HEK293T (cell line): ENCODE measurements at regions not wholly inside any gene's neighbourhood (a gene's known extent, or its start where the extent isn't known, plus 50 kb on each side); places are given as distances from the start of the nearest gene placed in this dataset.

Source experiments
- CTCF ChIA-PET: fragments of 350-600 bp; formaldehyde crosslinking; extraction: SDS; loops from one replicate; lab custom pipeline; 2021; ENCODE audit warnings: antibody characterized with exemption, inconsistent platforms; lab: Yijun Ruan, JAX
- POLR2A ChIA-PET: fragments of 350-600 bp; formaldehyde crosslinking; extraction: SDS; loops from one replicate; lab custom pipeline; 2020; ENCODE audit warnings: antibody characterized with exemption, inconsistent platforms; lab: Yijun Ruan, JAX
- DNase-seq: peaks from one replicate; pipeline ENCODE4 v3.0.0; 2012; ENCODE audit warnings: mixed read lengths; ENCODE audit errors: extremely low spot score
- ARNT ChIP-seq: fragments of 450-650 bp; IDR thresholded peaks from 2 replicates; pipeline ENCODE4 v1.6.1; 2017; ENCODE audit warnings: mild to moderate bottlenecking
- BHLHE40 ChIP-seq: fragments of 450-650 bp; IDR thresholded peaks from 2 replicates; pipeline ENCODE4 v1.6.1; 2016; ENCODE audit warnings: mild to moderate bottlenecking, moderate library complexity, borderline replicate concordance
- CTBP1 ChIP-seq: fragments of 450-650 bp; IDR thresholded peaks from 2 replicates; pipeline ENCODE4 v1.6.1; 2016; ENCODE audit warnings: borderline replicate concordance
- ELF4 ChIP-seq: fragments of 450-650 bp; IDR thresholded peaks from 2 replicates; pipeline ENCODE4 v1.6.1; 2017; ENCODE audit warnings: antibody characterized with exemption
- FOXA1 ChIP-seq: fragments of 450-650 bp; IDR thresholded peaks from 2 replicates; pipeline ENCODE4 v1.6.1; 2016; ENCODE audit warnings: mild to moderate bottlenecking
- FOXK2 ChIP-seq: fragments of 450-650 bp; IDR thresholded peaks from 2 replicates; pipeline ENCODE4 v1.6.1; 2016; ENCODE audit warnings: mild to moderate bottlenecking
- FOXM1 ChIP-seq: fragments of 450-650 bp; IDR thresholded peaks from 2 replicates; pipeline ENCODE4 v1.6.1; 2017; ENCODE audit warnings: mild to moderate bottlenecking, borderline replicate concordance
- HDGF ChIP-seq: fragments of 450-650 bp; IDR thresholded peaks from 2 replicates; pipeline ENCODE4 v1.6.1; 2017; ENCODE audit warnings: antibody characterized with exemption, borderline replicate concordance
- L3MBTL2 ChIP-seq: fragments of 450-650 bp; conservative IDR thresholded peaks from 2 replicates; pipeline ENCODE4 v1.6.1; 2016; ENCODE audit warnings: mild to moderate bottlenecking
- LEF1 ChIP-seq: fragments of 450-650 bp; IDR thresholded peaks from 2 replicates; pipeline ENCODE4 v1.6.1; 2017; ENCODE audit warnings: mild to moderate bottlenecking, borderline replicate concordance
- NFRKB ChIP-seq: fragments of 450-650 bp; IDR thresholded peaks from 2 replicates; pipeline ENCODE4 v1.6.1; 2016; ENCODE audit warnings: mild to moderate bottlenecking, moderate library complexity
- PKNOX1 ChIP-seq: fragments of 450-650 bp; IDR thresholded peaks from 2 replicates; pipeline ENCODE4 v1.6.1; 2016
- SP1 ChIP-seq: fragments of 450-650 bp; IDR thresholded peaks from 2 replicates; pipeline ENCODE4 v1.6.1; 2017
- SUZ12 ChIP-seq: fragments of 450-650 bp; IDR thresholded peaks from 2 replicates; pipeline ENCODE4 v1.6.1; 2016; ENCODE audit warnings: mild to moderate bottlenecking
- TARDBP ChIP-seq: fragments of 450-650 bp; IDR thresholded peaks from 2 replicates; pipeline ENCODE4 v1.6.1; 2016
- ZNF384 ChIP-seq: fragments of 450-650 bp; IDR thresholded peaks from 2 replicates; pipeline ENCODE4 v1.6.1; 2016

- CTCF ChIA-PET, result no interaction called here
- TF ChIP-seq TARDBP, result no peak
- no peak for TF ChIP-seq FOXM1
- TF ChIP-seq HDGF, result no peak
- no peak for TF ChIP-seq FOXA1
- TF ChIP-seq ELF4, result no peak
- no peak for TF ChIP-seq PKNOX1
- TF ChIP-seq LEF1, result no peak
- no peak for TF ChIP-seq BHLHE40
- no peak for DNase-seq
- POLR2A ChIA-PET, result no interaction called here
Observed at GRCh38 chr3:21801631-21802030, 50.6 kb upstream of the ZNF385D start.

DNA sequence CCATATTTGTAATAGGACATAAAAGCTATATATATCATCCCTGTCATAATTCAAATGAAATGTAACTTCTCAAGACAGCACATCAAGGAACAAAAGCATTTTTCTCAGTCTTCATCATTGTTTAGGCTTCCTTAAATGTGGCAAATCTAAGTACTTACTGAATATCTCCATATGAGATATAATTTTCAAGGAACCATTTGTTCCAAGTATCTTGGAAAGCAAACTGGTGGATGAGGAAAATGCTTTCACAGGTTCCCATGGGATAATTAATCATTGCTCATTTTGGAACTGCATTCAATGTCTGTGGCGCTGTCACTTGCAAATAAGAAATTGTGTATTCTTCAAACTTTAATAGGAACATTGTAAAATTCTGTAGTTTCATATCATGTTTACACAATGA is 52.6 kb upstream of the ZNF385D start:
- no peak for TF ChIP-seq ARNT
- no peak for TF ChIP-seq LEF1
- no peak for TF ChIP-seq CTBP1
- TF ChIP-seq FOXK2, result no peak
- no peak for TF ChIP-seq ELF4
- TF ChIP-seq FOXA1, result no peak
- no peak for TF ChIP-seq BHLHE40
- TF ChIP-seq ZNF384, result no peak
- no peak for TF ChIP-seq PKNOX1
- TF ChIP-seq SUZ12, result no peak
- TF ChIP-seq L3MBTL2, result no peak
- no peak for DNase-seq
- ChIA-PET POLR2A (no interaction called here), CTCF (no interaction called here)

DNA sequence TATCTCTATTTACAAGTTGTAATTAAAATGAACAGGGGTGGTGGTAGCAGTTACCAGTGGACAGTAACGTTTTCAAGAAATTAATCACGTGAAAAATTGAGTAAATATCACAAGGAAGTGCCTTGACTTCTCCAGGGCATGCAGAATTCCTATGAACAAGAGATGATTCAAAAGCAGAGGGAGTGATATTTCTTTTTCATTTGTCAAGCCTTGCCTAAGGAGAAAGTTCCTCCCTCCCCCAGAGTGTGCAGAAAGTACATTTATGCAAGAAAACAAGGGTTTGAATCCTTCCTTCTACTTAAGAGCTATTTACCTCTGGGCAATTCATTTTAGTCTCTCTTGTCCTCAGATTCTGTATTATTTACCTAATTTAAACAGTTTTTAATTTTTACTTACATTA is 53.3 kb upstream of the ZNF385D start:
- POLR2A ChIA-PET, result no interaction called here

DNA sequence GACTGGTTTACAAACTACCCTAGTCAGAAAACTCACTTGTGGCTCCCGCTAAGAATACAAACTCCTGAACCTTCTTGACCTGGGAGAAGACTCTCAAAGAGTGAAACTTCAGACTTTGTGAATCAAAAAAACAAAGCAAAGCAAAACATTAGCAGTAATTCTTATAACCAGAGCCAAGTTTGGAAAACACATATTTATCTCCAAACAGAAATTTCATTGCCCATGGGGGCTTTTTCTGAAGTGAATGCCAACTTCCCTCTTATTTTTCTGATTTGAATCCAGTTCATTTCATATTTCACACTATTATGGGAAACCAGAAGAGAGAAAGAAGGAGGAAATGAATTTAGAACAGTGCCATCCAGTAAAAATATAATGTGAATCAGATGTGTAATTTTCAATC is 55.7 kb upstream of the ZNF385D start:
- no peak for DNase-seq
- POLR2A ChIA-PET, result no interaction called here
- CTCF ChIA-PET, result no interaction called here
- TF ChIP-seq L3MBTL2, result no peak
- no peak for TF ChIP-seq ZNF384
- TF ChIP-seq HDGF, result no peak
- TF ChIP-seq TARDBP, result no peak
- TF ChIP-seq ARNT, result no peak
- TF ChIP-seq SUZ12, result no peak
- TF ChIP-seq NFRKB, result no peak
- TF ChIP-seq FOXA1, result no peak
- no peak for TF ChIP-seq FOXM1
- TF ChIP-seq CTBP1, result no peak
- TF ChIP-seq FOXK2, result no peak
- no peak for TF ChIP-seq ELF4
- no peak for TF ChIP-seq LEF1

More for the DNA sequence above, 53.3 kb upstream of the ZNF385D start:
- no peak for TF ChIP-seq ZNF384
- no peak for TF ChIP-seq SUZ12
- TF ChIP-seq LEF1, result no peak
- TF ChIP-seq FOXM1, result no peak
- no peak for TF ChIP-seq HDGF
- no peak for TF ChIP-seq SP1
- no peak for TF ChIP-seq NFRKB
- no peak for TF ChIP-seq FOXK2
- TF ChIP-seq PKNOX1, result no peak
- no peak for TF ChIP-seq TARDBP
- TF ChIP-seq ELF4, result no peak
- TF ChIP-seq L3MBTL2, result no peak
- no peak for TF ChIP-seq FOXA1
- TF ChIP-seq ARNT, result no peak
- no peak for TF ChIP-seq BHLHE40
- TF ChIP-seq CTBP1, result no peak
- no peak for DNase-seq
- CTCF ChIA-PET, result no interaction called here

DNA sequence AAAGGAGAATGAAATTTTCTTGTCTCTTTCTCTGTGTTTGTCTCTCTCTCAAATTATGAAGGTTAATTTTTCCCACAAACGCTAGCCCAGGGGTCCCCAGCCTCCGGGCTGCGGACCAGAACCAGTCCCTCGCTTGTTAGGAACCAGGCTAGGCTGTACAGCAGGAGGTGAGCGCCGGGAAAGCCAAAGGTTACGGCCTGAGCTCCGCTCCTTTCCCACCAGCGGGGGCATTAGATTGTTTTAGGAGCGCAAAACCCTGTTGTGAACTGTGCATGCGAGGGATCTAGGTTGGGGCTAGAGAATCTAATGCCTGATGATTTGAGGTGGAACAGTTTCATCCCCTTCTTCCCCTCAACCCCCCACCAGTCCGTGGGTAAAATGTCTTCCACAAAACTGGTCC is 74.7 kb upstream of the ZNF385D start:
- no peak for TF ChIP-seq ZNF384
- TF ChIP-seq SUZ12, result no peak
- TF ChIP-seq HDGF, result no peak
- no peak for TF ChIP-seq FOXA1
- no peak for TF ChIP-seq TARDBP
- TF ChIP-seq FOXM1, result no peak
- no peak for TF ChIP-seq NFRKB
- no peak for TF ChIP-seq SP1
- no peak for TF ChIP-seq ARNT
- TF ChIP-seq FOXK2, result no peak
- TF ChIP-seq L3MBTL2, result no peak
- TF ChIP-seq ELF4, result no peak
- no peak for TF ChIP-seq BHLHE40
- no peak for DNase-seq
- POLR2A ChIA-PET, result no interaction called here
- CTCF ChIA-PET, result no interaction called here

DNA sequence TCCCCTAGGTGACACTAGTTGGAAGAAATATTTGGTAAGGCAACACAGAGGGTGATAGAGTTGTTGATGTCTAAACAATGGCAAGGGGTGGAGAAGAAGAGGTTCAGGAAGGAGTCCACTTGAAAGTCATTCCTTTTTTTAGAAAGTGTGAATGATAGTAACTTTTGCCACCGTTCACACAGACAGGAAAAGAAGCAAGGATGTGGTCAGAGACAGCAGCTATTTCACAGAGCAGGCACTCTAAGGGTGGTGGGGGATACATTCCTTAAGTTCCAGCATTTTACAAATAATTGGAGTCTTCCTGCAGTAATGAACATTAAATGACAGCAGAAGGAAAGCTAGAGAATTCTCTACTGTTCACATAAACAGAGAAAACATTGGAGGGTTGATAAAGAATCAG is 75.4 kb upstream of the ZNF385D start:
- no peak for DNase-seq
- CTCF ChIA-PET, result interaction anchor here (0.7 kb wide), 1 partner anchor 49 kb away, joined by 5 read pairs; no protein-coding TSS in a partner anchor
- TF ChIP-seq LEF1 (no peak), FOXM1 (no peak), SUZ12 (no peak), L3MBTL2 (no peak), PKNOX1 (no peak), TARDBP (no peak), ZNF384 (no peak), FOXA1 (no peak), FOXK2 (no peak), BHLHE40 (no peak), ARNT (no peak), SP1 (no peak), NFRKB (no peak), CTBP1 (no peak), ELF4 (no peak)
- POLR2A ChIA-PET, result no interaction called here
